B cell (primary cell): ENCODE measurements at regions not wholly inside any gene's neighbourhood (a gene's known extent, or its start where the extent isn't known, plus 50 kb on each side); places are given as distances from the start of the nearest gene placed in this dataset.

Experiments used
- EZH2 ChIP-seq: IDR thresholded peaks from 2 replicates; pipeline ENCODE4 v1.6.1; 2012; ENCODE audit warnings: borderline replicate concordance, low read depth, mild to moderate bottlenecking, moderate library complexity, low read length; ENCODE audit not compliant: insufficient read depth, poor library complexity, severe bottlenecking
- TF ChIP-seq, protein P1 (sequence below): fragments of 200-600 bp; IDR thresholded peaks from one replicate; pipeline ENCODE4 v1.8.0; 2022; ENCODE audit warnings: antibody characterized with exemption, mild to moderate bottlenecking

DNA sequence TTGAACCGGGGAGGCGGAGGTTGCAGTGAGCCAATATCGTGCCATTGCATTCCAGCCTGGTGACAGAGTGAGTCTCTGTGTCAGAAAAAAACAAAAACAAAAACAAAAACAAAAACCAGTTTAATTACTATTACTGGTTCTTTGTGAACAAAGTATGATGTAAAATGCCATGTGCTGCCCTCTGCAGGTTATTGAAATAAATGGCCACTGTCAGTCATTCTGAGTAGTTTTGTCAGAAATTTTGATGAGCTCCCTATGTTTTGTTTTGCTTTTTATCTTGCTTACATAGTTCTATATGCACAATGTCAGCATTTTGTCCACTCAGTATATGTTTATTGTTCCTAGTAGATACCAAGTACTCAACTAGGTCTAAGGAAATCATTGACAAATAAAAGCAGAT, 423.6 kb upstream of the CHST9 start:
- TF ChIP-seq, protein P1, sequence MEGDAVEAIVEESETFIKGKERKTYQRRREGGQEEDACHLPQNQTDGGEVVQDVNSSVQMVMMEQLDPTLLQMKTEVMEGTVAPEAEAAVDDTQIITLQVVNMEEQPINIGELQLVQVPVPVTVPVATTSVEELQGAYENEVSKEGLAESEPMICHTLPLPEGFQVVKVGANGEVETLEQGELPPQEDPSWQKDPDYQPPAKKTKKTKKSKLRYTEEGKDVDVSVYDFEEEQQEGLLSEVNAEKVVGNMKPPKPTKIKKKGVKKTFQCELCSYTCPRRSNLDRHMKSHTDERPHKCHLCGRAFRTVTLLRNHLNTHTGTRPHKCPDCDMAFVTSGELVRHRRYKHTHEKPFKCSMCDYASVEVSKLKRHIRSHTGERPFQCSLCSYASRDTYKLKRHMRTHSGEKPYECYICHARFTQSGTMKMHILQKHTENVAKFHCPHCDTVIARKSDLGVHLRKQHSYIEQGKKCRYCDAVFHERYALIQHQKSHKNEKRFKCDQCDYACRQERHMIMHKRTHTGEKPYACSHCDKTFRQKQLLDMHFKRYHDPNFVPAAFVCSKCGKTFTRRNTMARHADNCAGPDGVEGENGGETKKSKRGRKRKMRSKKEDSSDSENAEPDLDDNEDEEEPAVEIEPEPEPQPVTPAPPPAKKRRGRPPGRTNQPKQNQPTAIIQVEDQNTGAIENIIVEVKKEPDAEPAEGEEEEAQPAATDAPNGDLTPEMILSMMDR, result no peak
- TF ChIP-seq EZH2, result no peak
